ENCODE measurements at regions not wholly inside any gene's neighbourhood (a gene's known extent, or its start where the extent isn't known, plus 50 kb on each side); places are given as distances from the start of the nearest gene placed in this dataset.

DNA sequence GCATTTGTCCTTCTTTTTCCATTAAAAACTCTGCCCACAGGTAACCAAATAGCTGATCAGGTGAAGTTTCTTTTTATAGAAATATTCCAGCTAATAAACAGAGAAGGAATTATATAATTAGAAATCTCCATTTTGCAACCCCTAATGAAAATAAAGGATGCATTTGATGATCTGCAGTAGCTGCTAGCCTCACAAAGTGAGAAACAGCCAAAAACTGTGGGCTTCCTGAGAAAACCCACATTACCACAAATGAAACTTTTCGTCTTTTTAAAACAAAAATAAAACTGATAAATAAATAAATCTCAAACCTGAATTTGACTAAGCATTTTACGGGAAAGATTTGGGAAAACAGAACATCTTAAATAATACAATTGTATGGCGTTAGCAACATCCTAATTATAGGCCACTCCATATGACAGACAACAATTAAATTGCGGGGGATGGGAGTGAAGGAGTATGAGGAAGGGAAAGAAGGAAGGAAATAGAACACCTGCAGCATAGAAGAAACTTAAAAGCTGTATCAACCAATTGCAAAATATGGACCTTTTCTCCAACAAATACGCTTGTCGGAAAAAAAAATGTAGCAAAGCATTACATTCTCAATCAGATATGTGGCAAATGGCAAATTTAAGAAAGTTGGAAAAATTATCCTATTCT lies 283.0 kb upstream of the ITGA1 start:
- DNase-seq: no peak

DNA sequence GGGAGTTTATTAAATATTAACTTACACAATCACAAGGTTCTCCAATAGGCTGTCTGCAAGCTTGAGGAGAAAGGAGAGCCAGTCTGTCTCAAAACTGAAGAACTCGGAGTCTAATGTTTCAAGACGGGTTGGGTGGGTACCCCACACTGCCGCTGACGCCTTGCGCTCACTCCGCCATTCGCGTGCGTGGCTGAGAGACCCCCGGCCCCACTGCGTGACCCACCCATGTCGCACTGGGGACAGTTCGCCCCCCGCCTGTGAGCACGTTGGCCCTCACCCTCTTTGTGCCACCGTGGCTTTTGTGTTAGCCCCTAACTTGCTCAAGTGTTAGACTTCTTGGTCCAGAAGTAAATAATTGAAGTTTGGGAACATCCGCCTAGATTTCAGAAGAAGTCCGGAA lies 270.0 kb upstream of the ITGA1 start:
- DNase-seq: no peak

DNA sequence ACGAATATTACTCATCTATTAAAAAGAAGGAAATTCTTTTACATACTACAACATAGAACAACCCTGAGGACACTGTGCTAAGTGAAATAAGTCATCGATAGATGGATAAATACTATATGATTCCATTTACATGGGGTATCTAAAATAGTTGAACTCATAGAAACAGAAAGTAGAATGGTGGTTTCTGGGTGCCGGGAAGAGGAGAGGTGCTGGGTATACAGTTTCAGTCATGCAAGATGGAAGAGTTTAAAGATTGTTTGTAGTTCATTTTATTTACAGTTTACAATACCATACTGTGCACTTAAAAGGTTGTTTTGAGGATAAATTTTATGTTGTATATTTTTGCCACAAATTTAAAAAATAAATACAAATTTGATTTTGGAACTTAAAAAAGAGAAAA lies 267.5 kb upstream of the ITGA1 start:
- DNase-seq: no peak

DNA sequence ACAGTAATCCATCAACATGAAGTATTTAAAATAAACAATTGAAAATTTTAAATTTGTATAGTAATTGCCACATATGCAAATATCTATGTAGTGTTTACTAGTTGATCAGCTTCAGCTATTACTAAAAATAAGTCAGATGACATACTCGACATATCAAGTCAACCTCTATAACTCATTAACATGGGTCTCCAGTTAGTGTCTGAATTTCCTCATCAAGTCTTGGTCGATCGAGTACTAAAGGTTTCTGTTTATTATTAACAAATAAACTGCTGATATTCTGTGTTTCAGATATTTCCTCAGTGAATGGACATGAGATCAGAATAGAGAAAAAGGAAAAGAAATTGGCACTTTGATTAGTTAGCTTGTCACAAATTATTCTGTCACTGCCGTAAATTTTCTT lies 266.5 kb upstream of the ITGA1 start:
- no peak for DNase-seq

DNA sequence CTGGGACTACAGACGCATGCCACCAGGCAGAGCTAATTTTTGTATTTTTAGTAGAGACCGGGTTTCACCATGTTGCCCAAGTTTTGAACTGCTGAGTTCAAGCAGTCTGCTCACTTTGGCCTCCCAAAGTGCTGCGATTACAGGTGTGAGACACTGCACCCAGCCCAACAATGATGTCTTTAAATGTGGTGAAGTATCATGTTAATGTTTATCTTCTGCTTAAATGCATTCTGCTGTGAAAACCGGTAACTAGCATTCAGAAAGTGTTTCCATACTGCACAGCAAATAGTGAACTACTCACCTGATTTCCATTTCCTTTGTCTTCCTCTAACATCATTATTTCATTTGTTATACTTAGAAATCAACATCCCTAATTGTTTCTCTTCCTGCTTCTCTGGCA lies 264.0 kb upstream of the ITGA1 start:
- DNase-seq: no peak

DNA sequence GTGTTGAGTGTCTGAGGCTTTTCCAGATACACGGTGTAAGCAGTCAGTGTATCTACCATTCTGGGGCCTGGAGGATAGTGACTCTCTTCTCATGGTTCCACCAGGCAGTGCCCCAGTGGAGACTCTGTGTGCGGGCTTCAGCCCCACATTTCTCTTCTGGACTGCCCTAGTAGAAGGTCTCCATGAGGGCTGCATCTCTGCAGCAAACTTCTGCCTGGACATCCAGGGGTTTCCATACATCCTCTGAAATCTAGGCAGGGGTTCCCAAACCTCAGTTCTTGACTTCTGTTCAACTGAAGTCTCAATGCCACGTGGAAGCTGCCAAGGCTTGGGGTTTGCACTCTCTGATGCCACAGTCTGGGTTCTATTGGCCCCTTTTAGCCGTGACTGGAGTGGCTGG lies 256.6 kb upstream of the ITGA1 start:
- DNase-seq: no peak

DNA sequence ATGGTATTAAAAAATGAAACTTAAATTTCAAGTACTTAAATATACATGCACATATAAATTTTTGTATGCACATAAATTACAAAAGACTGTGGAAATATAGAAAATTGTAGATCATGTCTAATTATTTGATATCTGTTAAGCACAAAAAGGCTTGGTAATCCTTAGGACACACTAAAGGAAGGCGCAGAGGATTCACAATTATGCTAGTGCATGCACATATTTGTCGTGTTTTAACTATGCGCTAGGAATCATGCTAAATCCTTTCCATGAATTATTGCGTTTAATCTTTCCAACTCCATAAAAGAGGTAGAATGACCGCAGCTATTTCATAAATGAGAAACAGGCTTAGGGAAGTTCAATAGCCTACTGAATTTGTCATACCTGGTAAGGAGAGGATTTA lies 244.1 kb upstream of the ITGA1 start:
- DNase-seq: no peak

DNA sequence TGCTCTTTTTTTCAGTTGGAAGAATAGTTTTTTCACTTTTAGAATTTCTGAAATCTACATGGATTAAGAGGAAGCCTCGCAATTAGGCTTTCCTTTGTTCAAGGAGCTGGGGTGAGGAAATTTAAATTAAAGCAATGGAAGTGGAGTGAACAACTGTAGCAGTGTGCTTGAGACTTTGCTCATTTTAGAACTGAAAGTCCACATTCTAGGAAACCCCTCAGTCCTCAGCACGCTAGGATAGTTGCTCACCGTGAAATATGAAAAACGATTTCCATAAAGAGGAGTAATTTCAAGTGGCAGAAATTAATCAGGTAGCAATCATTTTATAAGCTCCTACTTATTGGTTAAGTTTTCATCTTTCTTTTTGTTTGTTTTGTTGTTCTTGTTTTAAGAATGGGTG lies 243.0 kb upstream of the ITGA1 start:
- DNase-seq: no peak

DNA sequence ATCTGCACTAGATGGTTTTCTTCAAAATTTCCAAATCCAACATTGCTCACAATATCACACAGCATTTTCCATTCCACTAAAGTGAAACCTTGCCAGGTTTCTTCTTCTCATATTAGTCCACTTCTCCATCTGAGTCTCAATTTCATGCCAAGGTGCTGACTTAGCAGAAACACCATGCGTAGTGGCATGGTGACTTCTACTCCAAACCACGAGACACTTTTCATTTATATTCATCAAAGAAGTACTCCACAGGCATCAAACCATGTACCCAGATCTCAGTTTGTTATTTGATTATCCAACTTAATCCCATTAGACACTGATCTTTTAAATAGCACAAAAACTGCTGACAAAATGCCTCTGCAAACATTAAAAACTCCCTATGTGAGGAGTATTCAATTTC lies 233.4 kb upstream of the ITGA1 start:
- DNase-seq: no peak

DNA sequence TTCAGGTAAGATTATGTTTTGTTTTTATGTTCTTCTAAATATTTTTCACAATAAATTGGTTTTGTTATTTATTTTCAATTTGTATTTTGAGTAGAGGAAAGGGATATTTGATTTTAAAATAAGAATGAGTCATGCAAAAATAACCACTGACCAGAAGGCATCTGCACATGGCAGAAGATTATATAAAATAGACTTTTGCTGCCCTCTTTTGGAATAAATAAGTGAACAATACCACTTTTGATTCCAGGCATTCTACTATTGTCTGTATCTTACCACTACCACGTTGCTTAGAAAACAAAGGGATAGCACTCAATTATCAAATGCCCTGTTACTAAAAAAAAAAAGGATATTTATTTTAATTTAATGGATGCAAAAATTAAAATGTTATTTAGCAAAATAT lies 227.3 kb upstream of the ITGA1 start:
- no peak for DNase-seq

DNA sequence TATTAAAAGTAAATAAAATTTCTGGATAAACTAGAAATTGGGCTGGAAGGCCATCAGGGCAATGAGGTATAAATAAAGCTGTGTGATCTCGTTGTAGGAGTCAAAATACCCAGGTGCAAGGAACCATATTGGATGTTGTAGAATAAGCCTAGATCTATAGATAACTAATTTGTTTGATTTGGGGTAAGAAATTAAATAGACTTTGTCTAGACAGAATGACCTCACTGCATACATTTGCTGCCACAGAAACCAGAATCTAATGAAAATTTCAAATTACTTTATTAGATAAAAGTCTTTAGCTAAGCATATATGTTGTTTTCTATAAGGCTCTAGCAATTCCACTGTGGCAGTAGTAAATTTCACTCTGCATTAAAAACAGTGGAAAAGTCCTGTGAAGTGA lies 225.2 kb upstream of the ITGA1 start:
- DNase-seq: no peak

DNA sequence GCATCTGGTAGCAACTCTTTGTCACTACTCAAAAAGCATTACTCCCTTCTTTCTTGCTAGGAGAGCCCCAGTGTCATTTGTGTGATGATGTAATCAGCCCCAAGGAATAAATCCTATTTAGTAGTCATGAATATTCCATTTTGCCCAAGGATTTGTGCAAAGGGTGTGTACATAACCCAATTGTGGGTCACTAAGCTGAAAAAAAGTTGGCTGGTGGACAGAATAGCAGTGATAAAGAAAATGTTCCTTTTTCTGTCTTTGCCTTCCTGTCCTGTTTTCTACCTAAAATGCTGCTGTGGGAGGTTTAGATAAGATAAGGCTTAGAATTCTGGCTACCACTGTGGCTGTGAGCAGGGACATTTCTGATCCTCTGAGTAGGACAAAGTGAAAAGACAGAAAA lies 223.1 kb upstream of the ITGA1 start:
- DNase-seq: no peak

DNA sequence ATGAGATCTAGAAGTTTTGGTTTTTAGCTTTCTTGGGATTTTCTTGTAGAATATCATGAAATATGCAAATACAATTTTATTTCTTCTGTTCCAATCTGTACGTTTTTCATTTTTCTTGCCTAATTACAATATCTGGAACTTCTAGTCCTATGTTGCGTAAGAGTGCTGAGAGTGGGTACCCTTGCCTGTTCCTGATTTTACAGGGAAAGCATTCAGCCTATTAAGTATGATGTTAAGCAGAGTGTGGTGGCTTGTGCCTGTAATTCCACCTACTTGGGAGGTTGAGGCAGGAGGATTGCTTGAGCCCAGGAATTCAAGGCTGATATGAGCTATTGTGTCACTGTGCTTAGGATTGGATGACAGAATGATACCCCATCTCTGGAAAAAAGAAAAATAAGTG lies 210.2 kb upstream of the ITGA1 start:
- no peak for DNase-seq

DNA sequence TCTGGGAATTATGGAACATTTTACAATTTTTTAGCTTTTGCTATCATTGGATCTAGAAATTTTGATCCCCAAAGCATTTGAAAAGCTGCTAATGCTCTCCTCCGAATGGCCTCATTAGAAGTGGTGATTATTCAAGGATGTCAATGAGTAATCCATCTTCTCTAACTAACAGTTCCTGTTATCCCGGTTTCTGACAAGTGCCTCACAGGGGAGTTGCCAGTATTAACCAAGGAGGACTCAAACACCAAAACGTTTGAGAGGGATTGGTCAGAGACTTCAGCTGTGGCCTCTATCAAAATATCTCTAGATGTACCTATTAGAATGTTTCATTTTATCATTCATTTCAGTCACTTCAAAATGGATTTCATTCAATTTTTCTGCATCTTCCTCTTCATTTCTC lies 208.3 kb upstream of the ITGA1 start:
- no peak for DNase-seq

DNA sequence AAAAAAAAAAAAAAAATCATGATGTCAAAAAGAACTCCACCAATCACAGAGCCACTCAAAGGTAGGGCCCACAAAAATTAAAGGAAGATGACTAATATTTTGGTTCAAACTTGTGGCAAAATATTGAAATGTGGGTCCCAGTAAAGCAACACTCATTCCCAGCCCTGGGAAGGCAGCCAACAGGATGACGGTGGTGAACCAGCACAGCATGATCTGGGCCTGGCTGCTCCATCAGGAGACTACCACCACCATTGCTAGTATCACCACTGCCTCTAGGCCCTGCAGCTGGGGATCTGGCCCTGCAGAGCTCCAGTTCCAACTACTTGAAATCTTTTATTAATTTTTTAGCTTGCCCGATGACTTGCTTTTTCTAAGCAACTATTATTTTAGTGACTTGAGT lies 206.8 kb upstream of the ITGA1 start:
- no peak for DNase-seq

DNA sequence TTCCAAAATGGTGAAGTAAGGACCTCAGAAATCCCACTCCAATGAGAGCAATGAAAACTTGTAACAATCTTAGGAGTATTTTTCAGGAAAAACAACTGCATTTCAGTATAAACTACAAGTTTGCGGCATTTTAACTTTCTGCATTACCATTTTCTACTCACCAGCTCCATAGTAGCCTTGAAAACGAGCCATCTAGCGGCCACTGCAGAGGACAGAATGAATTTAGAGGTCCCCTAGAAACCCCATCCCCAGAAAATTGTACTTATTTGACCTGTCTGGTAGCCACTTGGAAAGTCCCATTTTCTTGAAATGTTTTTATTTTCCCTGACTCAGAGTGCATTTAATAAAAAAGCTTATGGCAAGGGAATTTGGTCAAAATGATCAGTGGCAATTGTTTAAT lies 205.4 kb upstream of the ITGA1 start:
- DNase-seq: no peak

DNA sequence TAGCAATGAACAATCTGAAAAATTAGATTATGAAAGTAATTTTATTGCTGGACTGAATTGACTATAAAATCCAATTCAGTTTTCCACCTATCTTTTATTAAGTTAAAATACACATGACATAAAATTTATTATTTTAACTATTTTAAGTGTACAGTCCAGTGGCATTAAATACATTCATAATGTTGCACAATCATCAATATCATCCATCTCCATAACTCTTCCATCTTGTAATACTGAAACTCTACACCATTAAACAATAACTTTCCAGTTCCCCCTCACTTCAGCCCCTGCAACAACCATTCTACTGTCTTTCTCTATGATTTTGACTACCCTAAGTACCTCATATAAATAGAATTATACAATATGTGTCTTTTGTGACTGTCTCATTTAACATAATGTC lies 200.6 kb upstream of the ITGA1 start:
- DNase-seq: no peak

DNA sequence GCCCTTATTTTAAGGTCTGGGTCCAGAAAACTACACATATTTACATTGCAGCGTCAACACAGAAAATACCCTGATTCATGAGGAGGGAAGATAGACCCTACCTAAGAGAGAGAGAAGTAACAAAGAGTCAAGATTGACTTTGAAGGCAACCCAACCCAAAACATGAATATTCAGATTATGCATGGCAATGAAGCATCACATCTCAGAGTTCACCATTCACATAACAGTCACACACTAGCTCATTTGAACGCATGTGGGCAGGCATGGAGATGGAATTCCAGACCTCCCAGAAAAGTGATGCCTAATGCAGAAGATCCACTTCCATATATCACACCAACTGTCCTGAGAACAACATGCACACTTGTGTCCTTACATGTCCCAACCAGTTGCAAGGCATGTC lies 190.1 kb upstream of the ITGA1 start:
- no peak for DNase-seq

DNA sequence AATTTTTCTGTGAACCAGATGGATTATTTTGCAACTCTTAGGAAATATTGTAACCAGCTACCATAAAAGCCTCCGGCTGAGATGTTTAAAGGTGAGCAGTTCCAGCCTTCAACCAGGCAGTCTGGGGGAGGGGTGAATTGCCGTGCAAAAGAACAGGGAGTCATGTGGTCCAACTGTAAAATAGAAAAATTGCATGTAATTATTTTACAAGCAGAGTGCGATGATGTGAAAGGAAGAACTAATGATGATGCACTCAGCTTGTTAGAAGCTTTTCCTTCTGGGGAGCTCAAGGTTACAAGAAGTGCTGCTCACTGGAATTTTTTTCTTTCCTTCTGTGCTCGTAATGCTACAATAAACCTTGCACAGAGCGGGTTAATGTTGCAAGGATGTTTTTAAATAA lies 188.7 kb upstream of the ITGA1 start:
- DNase-seq: no peak

DNA sequence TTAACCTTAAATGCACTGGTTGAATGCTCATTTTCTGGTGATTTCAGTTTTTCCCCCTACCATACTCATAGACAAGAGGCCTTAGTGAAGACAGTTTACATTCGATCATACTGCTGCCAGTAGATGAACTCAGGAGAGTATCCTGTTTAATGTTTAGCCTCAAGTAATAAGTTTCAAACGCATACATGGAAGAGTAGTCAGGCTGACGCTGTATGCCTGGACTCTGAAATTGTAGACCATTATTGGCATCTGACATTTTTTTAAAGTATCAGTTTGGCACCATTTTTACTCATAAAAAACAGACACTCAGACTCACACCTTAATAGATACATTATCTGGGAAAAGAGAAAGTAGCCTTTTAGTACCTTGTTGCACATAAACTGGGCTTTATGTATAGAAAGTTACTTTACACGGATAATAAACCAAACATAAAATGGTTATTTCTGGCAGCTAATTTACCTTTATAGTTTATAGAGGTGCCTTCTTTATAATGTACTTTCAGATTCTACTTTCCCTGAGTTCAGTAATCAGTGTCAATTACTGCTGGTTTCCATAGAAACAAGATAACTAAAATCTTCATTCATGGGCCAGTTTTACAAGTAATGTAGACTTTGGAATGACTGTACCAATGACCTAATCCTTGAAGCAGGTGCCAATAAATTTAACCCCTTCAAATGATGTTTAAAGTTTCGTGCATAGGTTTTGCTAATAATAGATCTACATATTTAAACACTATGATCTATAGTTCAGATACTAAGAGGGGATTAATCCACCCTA lies 183.8 kb upstream of the ITGA1 start:
- no peak for DNase-seq

DNA sequence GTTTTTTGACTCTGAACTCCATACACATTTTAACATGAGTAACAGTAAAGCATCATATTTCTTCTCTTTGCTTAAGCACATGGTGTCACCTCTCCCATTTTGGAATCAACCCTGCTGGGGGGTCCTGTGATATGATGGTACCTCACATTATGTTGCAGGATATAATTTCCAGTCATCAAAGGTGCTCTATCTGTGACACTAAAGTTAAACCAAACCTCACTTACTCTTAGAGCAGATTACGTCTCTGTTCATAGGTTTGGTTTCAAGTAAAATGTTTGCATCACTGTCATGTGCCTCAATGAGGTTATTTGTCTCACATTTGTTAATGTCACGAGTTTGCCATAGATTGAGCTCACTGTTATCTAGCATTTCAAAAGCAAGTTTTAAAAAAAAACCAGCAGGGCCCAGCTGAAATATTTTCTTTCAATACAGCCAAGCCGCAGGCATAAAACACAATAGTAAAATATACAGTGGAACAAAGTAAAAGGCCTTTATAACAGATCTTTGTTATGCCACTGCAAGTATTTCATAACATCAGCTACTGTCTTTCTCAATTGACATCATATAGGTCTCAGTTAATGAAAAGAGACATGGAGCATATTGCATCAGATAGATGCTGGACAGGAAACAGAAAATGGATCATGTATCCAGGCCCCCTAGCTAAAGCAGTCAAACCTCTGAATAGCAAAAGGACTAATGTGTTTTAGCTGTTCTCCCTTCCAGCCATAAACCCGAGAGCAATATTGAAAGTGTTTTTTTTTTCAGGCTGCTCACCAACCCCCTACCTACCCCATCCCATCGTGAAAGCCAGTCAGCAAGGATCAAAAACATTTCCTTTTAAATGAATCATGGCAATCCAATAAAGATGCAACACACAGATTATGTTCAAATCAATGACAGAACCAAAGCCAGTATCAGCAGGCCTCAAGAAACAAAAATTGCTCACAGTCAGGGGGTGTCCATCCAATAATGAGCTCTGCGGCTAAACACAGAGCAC lies 182.1 kb upstream of the ITGA1 start:
- DNase-seq: no peak

DNA sequence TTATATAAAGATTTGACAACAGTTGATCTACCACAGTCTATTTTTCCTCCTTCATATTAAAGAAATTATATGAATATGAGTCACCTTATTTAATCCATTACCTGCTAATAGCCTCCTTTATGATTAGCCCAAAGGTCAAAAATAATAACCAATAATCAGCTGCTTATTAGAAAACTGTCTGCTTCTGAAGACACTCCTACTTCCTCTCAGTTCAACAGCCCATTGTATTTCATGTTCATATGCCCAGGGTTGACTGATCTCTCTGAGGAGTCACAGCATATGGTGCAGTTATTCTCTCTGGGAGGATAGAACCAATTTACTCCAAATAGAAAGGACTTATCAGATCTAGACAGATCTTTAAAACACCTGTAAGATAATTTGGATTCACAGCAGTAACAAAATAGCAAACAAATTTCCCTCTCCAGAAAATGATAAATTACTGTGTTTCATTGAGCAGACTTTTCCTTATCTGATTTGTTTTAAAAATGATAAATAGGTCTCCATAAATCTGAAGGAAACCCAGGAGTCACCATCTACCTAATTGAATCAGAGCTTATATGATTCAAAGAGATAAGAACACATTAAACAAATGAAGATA lies 180.4 kb upstream of the ITGA1 start:
- no peak for DNase-seq

DNA sequence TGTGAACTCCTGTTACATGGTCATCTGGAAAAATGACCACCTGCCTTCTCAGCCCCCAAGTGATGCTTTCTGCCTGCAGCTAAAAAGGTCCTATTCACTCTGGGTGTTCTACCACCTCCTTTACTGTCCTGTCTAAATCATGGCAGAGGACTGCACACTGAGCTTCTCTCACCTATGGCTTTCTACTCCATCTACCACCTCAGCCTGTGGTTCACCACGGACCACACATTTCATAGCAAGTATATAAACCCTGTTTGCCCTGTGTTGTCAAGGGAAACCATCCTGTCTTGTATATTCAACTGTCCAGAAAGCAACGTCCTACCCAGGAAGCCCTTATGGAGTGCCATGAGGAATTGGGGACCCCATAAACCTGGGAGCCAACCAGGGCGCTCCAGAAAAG lies 167.4 kb upstream of the ITGA1 start:
- no peak for DNase-seq

Measured in NCI-H1930 (cell line).